SU-DHL-6 (cell line): ENCODE measurements at regions not wholly inside any gene's neighbourhood (a gene's known extent, or its start where the extent isn't known, plus 50 kb on each side); places are given as distances from the start of the nearest gene placed in this dataset.

ENCODE experiments used
- H2AFZ ChIP-seq: fragments of 200-600 bp; sonication (generic); 2 replicates; pipeline ENCODE4 v1.6.1; 2014; ENCODE audit warnings: low read depth, mild to moderate bottlenecking, moderate library complexity, mixed read lengths, antibody characterized with exemption, low read length; ENCODE audit not compliant: severe bottlenecking
- H3F3A ChIP-seq: fragments of 200-600 bp; shearing (Covaris generic); 2 replicates; pipeline ENCODE4 v1.6.0; 2016; ENCODE audit warnings: antibody characterized with exemption, mild to moderate bottlenecking; ENCODE audit not compliant: insufficient read depth
- H3K27ac ChIP-seq: fragments of 200-600 bp; sonication (generic); 2 replicates; pipeline ENCODE4 v1.5.1; 2016; ENCODE audit warnings: low read depth, mild to moderate bottlenecking, low read length, moderate library complexity, mixed read lengths
- H3K27me3 ChIP-seq: fragments of 200-600 bp; sonication (generic), shearing (Covaris generic); 2 replicates; pipeline ENCODE4 v1.6.0; 2014; ENCODE audit warnings: mild to moderate bottlenecking, low read length
- H3K36me3 ChIP-seq: fragments of 200-600 bp; sonication (generic); 2 replicates; pipeline ENCODE4 v1.6.1; 2014; ENCODE audit warnings: mild to moderate bottlenecking, low read length, mixed read lengths
- H3K4me2 ChIP-seq: fragments of 300-600, 200-600 bp; shearing (Covaris generic), sonication (generic); 2 replicates; pipeline ENCODE4 v1.6.0; 2014; ENCODE audit warnings: low read length, low read depth, mild to moderate bottlenecking; ENCODE audit not compliant: poor library complexity, severe bottlenecking
- H3K4me3 ChIP-seq: fragments of 200-600 bp; sonication (generic); 2 replicates; pipeline ENCODE4 v1.5.1; 2014; ENCODE audit warnings: antibody characterized with exemption, low read length, mild to moderate bottlenecking, mixed read lengths; ENCODE audit not compliant: insufficient read depth, poor library complexity, severe bottlenecking
- H3K79me2 ChIP-seq: fragments of 200-600 bp; sonication (generic); 2 replicates; pipeline ENCODE4 v1.6.1; 2014; ENCODE audit warnings: mild to moderate bottlenecking, low read length, moderate library complexity; ENCODE audit not compliant: insufficient read depth
- H3K9ac ChIP-seq: fragments of 200-600 bp; sonication (generic); 2 replicates; pipeline ENCODE4 v1.7.0; 2014; ENCODE audit warnings: mild to moderate bottlenecking, low read length
- H3K9me2 ChIP-seq: fragments of 200-600 bp; sonication (generic); replicated peaks from 2 replicates; pipeline ENCODE4 v1.6.1; 2014; ENCODE audit warnings: low read length; ENCODE audit not compliant: insufficient read depth
- H3K9me3 ChIP-seq: fragments of 200-600 bp; sonication (generic); 2 replicates; pipeline ENCODE4 v1.6.1; 2014; ENCODE audit warnings: low read length, mixed read lengths; ENCODE audit not compliant: insufficient read depth
- H4K20me1 ChIP-seq: fragments of 200-600 bp; sonication (generic); 2 replicates; pipeline ENCODE4 v1.6.1; 2014; ENCODE audit warnings: low read depth, mild to moderate bottlenecking, antibody characterized with exemption, low read length, moderate library complexity, mixed read lengths
- CTCF ChIP-seq: fragments of 200-600 bp; sonication (generic); IDR thresholded peaks from one replicate; pipeline ENCODE4 v1.5.1; 2017; ENCODE audit warnings: antibody characterized with exemption, mild to moderate bottlenecking, low read length, moderate library complexity; ENCODE audit not compliant: insufficient read depth, poor library complexity, severe bottlenecking
- EZH2phosphoT487 ChIP-seq: fragments of 200-600 bp; sonication (generic), shearing (Covaris generic); conservative IDR thresholded peaks from 2 replicates; pipeline ENCODE4 v1.6.1; 2018; ENCODE audit warnings: mild to moderate bottlenecking, antibody characterized with exemption, low read length, moderate library complexity, mixed read lengths

GRCh38 chr1:50257029-50257428, 148.3 kb downstream of the ELAVL4 start:
- Histone ChIP-seq H3K27ac (no peak overlapping the region), H3K9me3 (no peaks in the 10 kb centered on the region)
- no peak for TF ChIP-seq CTCF
- TF ChIP-seq EZH2phosphoT487 = no peak

More at GRCh38 chr1:50257029-50257428, 148.3 kb downstream of the ELAVL4 start:
- Histone ChIP-seq H3K9ac (no peak overlapping the region), H3K27me3 (no peaks in the 10 kb centered on the region), H3K4me2 (no peak overlapping the region), H3K4me3 (no peak overlapping the region), H2AFZ (no peak overlapping the region), H3K79me2 (no peaks in the 10 kb centered on the region), H3F3A (no peaks in the 10 kb centered on the region), H3K9me2 (no peaks in the 10 kb centered on the region), H3K36me3 (no peaks in the 10 kb centered on the region), H4K20me1 (no peaks in the 10 kb centered on the region)
